ENCODE measurements at regions not wholly inside any gene's neighbourhood (a gene's known extent, or its start where the extent isn't known, plus 50 kb on each side); places are given as distances from the start of the nearest gene placed in this dataset.

DNA sequence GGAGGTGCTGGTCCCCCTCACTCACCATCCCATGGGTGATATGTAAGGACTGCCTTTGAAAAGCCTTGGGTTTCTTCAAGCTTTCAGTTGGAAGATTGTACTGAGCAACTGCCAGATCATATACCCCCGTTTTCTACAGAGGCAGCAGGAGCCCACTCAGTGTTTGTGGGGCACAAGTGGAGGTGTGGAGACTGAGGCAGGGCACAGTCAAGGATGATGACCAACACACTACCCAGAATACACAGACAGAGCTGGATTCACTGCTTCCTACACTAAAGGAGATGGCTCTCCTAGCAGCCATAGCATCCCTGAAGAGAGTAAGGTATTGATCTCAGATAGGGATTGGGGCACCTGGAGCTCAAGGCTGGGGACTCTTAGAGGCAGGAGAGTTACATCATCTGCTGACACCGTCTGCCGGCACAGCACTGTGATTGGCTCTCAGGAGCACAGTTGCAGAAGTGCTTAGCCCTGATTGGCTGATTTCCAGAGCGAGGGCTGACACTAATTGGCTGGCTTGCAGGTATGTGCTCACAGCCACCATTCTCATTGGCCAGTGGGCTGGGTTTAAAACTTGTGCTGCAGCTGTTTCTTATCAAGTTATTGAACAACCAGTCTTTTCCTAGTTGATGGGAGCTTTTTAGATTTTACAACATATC, 77.9 kb upstream of the PFKP start:
- POLR2A ChIA-PET, result no interaction called here
- DNase-seq (ENCODE audit: low spot score), result no peak
- Histone ChIP-seq H3K4me1 (ENCODE audit: insufficient read depth, low read length, poor library complexity, severe bottlenecking) (no peaks in the 10 kb centered on the region), H2AFZ (ENCODE audit: low read length) (no peak overlapping the region), H3K36me3 (ENCODE audit: insufficient read depth, low read length) (no peaks in the 10 kb centered on the region), H3K27ac (ENCODE audit: low read depth, low read length, poor library complexity, severe bottlenecking) (no peak overlapping the region), H3K4me2 (ENCODE audit: low read length) (no peak overlapping the region), H4K20me1 (ENCODE audit: insufficient read depth, low read length) (no peaks in the 10 kb centered on the region), H3K9me3 (ENCODE audit: low read length) (no peaks in the 10 kb centered on the region), H3K9me2 (ENCODE audit: insufficient read depth, low read length) (no peaks in the 10 kb centered on the region), H3K79me2 (ENCODE audit: insufficient read depth, low read depth, low read length) (no peaks in the 10 kb centered on the region), H3K4me3 (ENCODE audit: low read depth, low read length, poor library complexity, severe bottlenecking) (no peak overlapping the region)
- intact Hi-C loops (cut with micrococcal nuclease; ENCODE audit: unreplicated experiment), result no loop called here
- CTCF ChIA-PET (ENCODE audit: unreplicated experiment), result no interaction called here
- TF ChIP-seq EZH2phosphoT487 (IDR thresholded peaks at IDR 0.05; ENCODE audit: borderline replicate concordance, low read depth, low read length) (no peak), CTCF (conservative IDR thresholded peaks at IDR 0.05; ENCODE audit: low read length) (no peak)
- BruUV-seq (replicated peaks), result no TSS peak

- ChIA-PET CTCF (ENCODE audit: unreplicated experiment) (no interaction called here), POLR2A (interaction anchor here (0.7 kb wide), 1 partner anchor 9 kb away, joined by 3 read pairs; no protein-coding TSS in a partner anchor)
- H3K27ac ChIP-seq (ENCODE audit: low read depth, low read length, poor library complexity, severe bottlenecking), result no peak overlapping the region
- intact Hi-C loops (cut with micrococcal nuclease; ENCODE audit: unreplicated experiment), result no loop called here
- H2AFZ ChIP-seq (ENCODE audit: low read length), result no peak overlapping the region
- no peak overlapping the region for H3K4me2 ChIP-seq (ENCODE audit: low read length)
- DNase-seq (ENCODE audit: low spot score), result no peak
- H3K4me3 ChIP-seq (ENCODE audit: low read depth, low read length, poor library complexity, severe bottlenecking), result no peak overlapping the region
- no TSS peak for BruUV-seq (replicated peaks)
- H3K79me2 ChIP-seq (ENCODE audit: insufficient read depth, low read depth, low read length), result no peaks in the 10 kb centered on the region
- H3K9me2 ChIP-seq (ENCODE audit: insufficient read depth, low read length), result no peaks in the 10 kb centered on the region
- H3K36me3 ChIP-seq (ENCODE audit: insufficient read depth, low read length), result no peaks in the 10 kb centered on the region
- no peaks in the 10 kb centered on the region for H3K9me3 ChIP-seq (ENCODE audit: low read length)
- H3K4me1 ChIP-seq (ENCODE audit: insufficient read depth, low read length, poor library complexity, severe bottlenecking), result no peaks in the 10 kb centered on the region
- TF ChIP-seq EZH2phosphoT487 (IDR thresholded peaks at IDR 0.05; ENCODE audit: borderline replicate concordance, low read depth, low read length) (no peak), CTCF (conservative IDR thresholded peaks at IDR 0.05; ENCODE audit: low read length) (no peak)
- no peaks in the 10 kb centered on the region for H4K20me1 ChIP-seq (ENCODE audit: insufficient read depth, low read length)
Measured at GRCh38 chr10:2987185-2987768, 80.1 kb upstream of the PFKP start.

DNA sequence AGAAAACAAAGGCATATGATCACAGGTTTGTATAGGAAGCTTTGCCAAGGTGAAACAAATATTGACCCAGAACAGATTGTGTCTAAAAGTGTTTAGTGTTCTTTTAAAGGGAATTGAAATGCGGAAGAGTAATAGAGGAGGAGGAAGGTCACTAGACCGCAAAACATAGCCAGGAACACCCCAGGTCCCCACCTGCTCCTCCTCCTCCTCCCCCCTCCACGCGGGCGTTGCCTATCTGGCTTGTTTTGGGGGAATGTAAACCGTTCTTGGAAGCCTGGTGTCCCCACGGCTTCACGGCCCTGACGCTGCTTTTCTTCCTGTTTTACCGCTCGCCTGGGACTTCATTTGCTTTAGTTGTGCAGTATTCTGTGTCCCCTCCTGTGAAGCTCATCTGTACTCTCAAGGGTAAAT, 81.0 kb upstream of the PFKP start:
- H3K27ac ChIP-seq (ENCODE audit: low read depth, low read length, poor library complexity, severe bottlenecking), result no peak overlapping the region
- POLR2A ChIA-PET, result interaction anchor here (0.7 kb wide), 1 partner anchor 8 kb away, joined by 3 read pairs; no protein-coding TSS in a partner anchor
- H2AFZ ChIP-seq (ENCODE audit: low read length), result no peak overlapping the region
- H3K9me3 ChIP-seq (ENCODE audit: low read length), result no peaks in the 10 kb centered on the region
- no peak overlapping the region for H3K4me2 ChIP-seq (ENCODE audit: low read length)
- no peaks in the 10 kb centered on the region for H3K4me1 ChIP-seq (ENCODE audit: insufficient read depth, low read length, poor library complexity, severe bottlenecking)
- intact Hi-C loops (cut with micrococcal nuclease; ENCODE audit: unreplicated experiment), result no loop called here
- no peak for TF ChIP-seq EZH2phosphoT487 (IDR thresholded peaks at IDR 0.05; ENCODE audit: borderline replicate concordance, low read depth, low read length)
- TF ChIP-seq CTCF (conservative IDR thresholded peaks at IDR 0.05; ENCODE audit: low read length), result no peak
- no peaks in the 10 kb centered on the region for H4K20me1 ChIP-seq (ENCODE audit: insufficient read depth, low read length)
- no peak for DNase-seq (ENCODE audit: low spot score)
- CTCF ChIA-PET (ENCODE audit: unreplicated experiment), result no interaction called here
- no TSS peak for BruUV-seq (replicated peaks)
- H3K36me3 ChIP-seq (ENCODE audit: insufficient read depth, low read length), result no peaks in the 10 kb centered on the region
- H3K4me3 ChIP-seq (ENCODE audit: low read depth, low read length, poor library complexity, severe bottlenecking), result no peak overlapping the region
- H3K9me2 ChIP-seq (ENCODE audit: insufficient read depth, low read length), result no peaks in the 10 kb centered on the region
- H3K79me2 ChIP-seq (ENCODE audit: insufficient read depth, low read depth, low read length), result no peaks in the 10 kb centered on the region
